Neural progenitor cell (in vitro differentiated cells): ENCODE measurements at regions not wholly inside any gene's neighbourhood (a gene's known extent, or its start where the extent isn't known, plus 50 kb on each side); places are given as distances from the start of the nearest gene placed in this dataset.
A peak's percentile ranks its signal among the peaks of the same experiment; 100 is the strongest.

Experiments used
- DNase-seq: peaks from one replicate; pipeline ENCODE4 v3.0.0-alpha.2; 2016; ENCODE audit warnings: low spot score
- H2AFZ ChIP-seq: fragments of 200-600 bp; sonication (generic); replicated peaks from 2 replicates; pipeline ENCODE4 v1.6.1; 2016; ENCODE audit warnings: antibody characterized with exemption
- H3F3A ChIP-seq: fragments of 200-600 bp; sonication (generic); 2 replicates; pipeline ENCODE4 v1.6.1; 2016; ENCODE audit warnings: antibody characterized with exemption, low read depth
- H3K27ac ChIP-seq: fragments of 200-600 bp; sonication (generic); 2 replicates; pipeline ENCODE4 v1.5.1; 2016; ENCODE audit warnings: mild to moderate bottlenecking
- H3K27me3 ChIP-seq: fragments of 200-600 bp; sonication (generic); 2 replicates; pipeline ENCODE4 v1.6.1; 2016; ENCODE audit warnings: mild to moderate bottlenecking, moderate library complexity
- H3K36me3 ChIP-seq: fragments of 200-600 bp; sonication (generic); 2 replicates; pipeline ENCODE4 v1.5.1; 2016
- H3K4me1 ChIP-seq: fragments of 200-600 bp; sonication (generic); 2 replicates; pipeline ENCODE4 v1.6.1; 2016; ENCODE audit warnings: mixed run types
- H3K4me2 ChIP-seq: fragments of 200-600 bp; sonication (generic); 2 replicates; pipeline ENCODE4 v1.6.1; 2016
- H3K4me3 ChIP-seq: fragments of 200-600 bp; sonication (generic); 2 replicates; pipeline ENCODE4 v1.5.1; 2016
- H3K79me2 ChIP-seq: fragments of 200-600 bp; sonication (generic); 2 replicates; pipeline ENCODE4 v1.6.1; 2016; ENCODE audit warnings: low read depth
- H3K9ac ChIP-seq: fragments of 200-600 bp; sonication (generic); 2 replicates; pipeline ENCODE4 v1.6.1; 2016
- H3K9me3 ChIP-seq: fragments of 200-600 bp; sonication (generic); 2 replicates; pipeline ENCODE4 v1.5.1; 2016; ENCODE audit warnings: low read depth
- H4K20me1 ChIP-seq: fragments of 200-600 bp; sonication (generic); 2 replicates; pipeline ENCODE4 v1.6.1; 2016; ENCODE audit warnings: low read depth
- H3K27ac Mint-ChIP-seq: 3 replicates; pipeline ENCODE4 v1.8.0; 2021; ENCODE audit warnings: mixed read lengths
- H3K27me3 Mint-ChIP-seq: 2 replicates; pipeline ENCODE4 v1.8.0; 2022; ENCODE audit warnings: low read depth, mild to moderate bottlenecking, inconsistent platforms, moderate library complexity, mixed read lengths; ENCODE audit not compliant: insufficient read depth
- H3K36me3 Mint-ChIP-seq: 3 replicates; pipeline ENCODE4 v1.8.0; 2021; ENCODE audit warnings: mixed read lengths
- H3K4me1 Mint-ChIP-seq: 3 replicates; pipeline ENCODE4 v1.8.0; 2021; ENCODE audit warnings: mixed read lengths
- H3K4me3 Mint-ChIP-seq: 3 replicates; pipeline ENCODE4 v1.8.0; 2021; ENCODE audit warnings: mild to moderate bottlenecking, moderate library complexity, mixed read lengths
- H3K9me3 Mint-ChIP-seq: 3 replicates; pipeline ENCODE4 v1.8.0; 2020; ENCODE audit warnings: mixed read lengths
- EZH2 ChIP-seq: fragments of 200-600 bp; sonication (generic); IDR thresholded peaks from 2 replicates; pipeline ENCODE4 v1.6.1; 2017; ENCODE audit warnings: antibody characterized with exemption, mild to moderate bottlenecking, moderate library complexity
- EZH2phosphoT487 ChIP-seq: fragments of 200-600 bp; sonication (generic); IDR thresholded peaks from 2 replicates; pipeline ENCODE4 v1.6.1; 2017; ENCODE audit warnings: antibody characterized with exemption
- TF ChIP-seq, protein P1 (sequence below): fragments of 200-600 bp; sonication (generic); IDR thresholded peaks from 2 replicates; pipeline ENCODE4 v1.5.1; 2017; ENCODE audit warnings: antibody characterized with exemption, mild to moderate bottlenecking

DNA sequence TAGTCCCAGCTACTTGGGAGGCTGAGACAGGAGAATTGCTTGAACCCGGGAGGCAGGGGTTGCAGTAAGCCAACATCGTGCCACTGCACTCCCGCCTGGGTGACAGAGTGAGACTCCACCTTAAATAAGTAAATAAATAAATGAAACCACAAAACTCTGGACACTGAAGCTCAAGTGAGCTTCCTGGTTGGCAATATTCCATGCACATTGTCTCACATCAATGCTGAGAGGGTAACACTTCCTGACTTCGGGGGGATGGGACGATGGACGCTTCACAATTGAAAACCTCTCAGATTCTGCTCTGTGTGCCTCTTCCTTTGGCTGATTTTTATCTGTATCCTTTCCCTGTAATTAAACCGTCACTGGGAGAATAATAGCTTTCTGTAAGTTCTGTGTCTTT, 70.0 kb upstream of the ZNF644 start:
- H3K9ac ChIP-seq: no peak overlapping the region
- no peak overlapping the region for H3K4me3 Mint-ChIP-seq
- no peaks in the 10 kb centered on the region for H3K27me3 ChIP-seq
- no peak overlapping the region for H3K4me3 ChIP-seq
- H3K36me3 Mint-ChIP-seq: no peaks in the 10 kb centered on the region
- H3K27ac ChIP-seq: no peak overlapping the region
- H3K4me2 ChIP-seq: peak overlapping the region; percentile 43
- no peaks in the 10 kb centered on the region for H3K79me2 ChIP-seq
- H2AFZ ChIP-seq: no peak overlapping the region
- H3K27me3 Mint-ChIP-seq: peaks cover 3% of the 10 kb centered on the region
- TF ChIP-seq EZH2 (no peak), EZH2phosphoT487 (no peak)
- TF ChIP-seq, protein P1, sequence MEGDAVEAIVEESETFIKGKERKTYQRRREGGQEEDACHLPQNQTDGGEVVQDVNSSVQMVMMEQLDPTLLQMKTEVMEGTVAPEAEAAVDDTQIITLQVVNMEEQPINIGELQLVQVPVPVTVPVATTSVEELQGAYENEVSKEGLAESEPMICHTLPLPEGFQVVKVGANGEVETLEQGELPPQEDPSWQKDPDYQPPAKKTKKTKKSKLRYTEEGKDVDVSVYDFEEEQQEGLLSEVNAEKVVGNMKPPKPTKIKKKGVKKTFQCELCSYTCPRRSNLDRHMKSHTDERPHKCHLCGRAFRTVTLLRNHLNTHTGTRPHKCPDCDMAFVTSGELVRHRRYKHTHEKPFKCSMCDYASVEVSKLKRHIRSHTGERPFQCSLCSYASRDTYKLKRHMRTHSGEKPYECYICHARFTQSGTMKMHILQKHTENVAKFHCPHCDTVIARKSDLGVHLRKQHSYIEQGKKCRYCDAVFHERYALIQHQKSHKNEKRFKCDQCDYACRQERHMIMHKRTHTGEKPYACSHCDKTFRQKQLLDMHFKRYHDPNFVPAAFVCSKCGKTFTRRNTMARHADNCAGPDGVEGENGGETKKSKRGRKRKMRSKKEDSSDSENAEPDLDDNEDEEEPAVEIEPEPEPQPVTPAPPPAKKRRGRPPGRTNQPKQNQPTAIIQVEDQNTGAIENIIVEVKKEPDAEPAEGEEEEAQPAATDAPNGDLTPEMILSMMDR: no peak
- H3K36me3 ChIP-seq: no peaks in the 10 kb centered on the region
- peaks cover 11% of the 10 kb centered on the region for H3K4me1 ChIP-seq
- H3K9me3 Mint-ChIP-seq: peaks cover 27% of the 10 kb centered on the region
- no peaks in the 10 kb centered on the region for H3F3A ChIP-seq
- peaks cover 16% of the 10 kb centered on the region for H3K4me1 Mint-ChIP-seq
- no peak for DNase-seq
- peak overlapping the region; percentile 86 for H3K27ac Mint-ChIP-seq
- no peaks in the 10 kb centered on the region for H4K20me1 ChIP-seq
- H3K9me3 ChIP-seq: peaks cover 7% of the 10 kb centered on the region

DNA sequence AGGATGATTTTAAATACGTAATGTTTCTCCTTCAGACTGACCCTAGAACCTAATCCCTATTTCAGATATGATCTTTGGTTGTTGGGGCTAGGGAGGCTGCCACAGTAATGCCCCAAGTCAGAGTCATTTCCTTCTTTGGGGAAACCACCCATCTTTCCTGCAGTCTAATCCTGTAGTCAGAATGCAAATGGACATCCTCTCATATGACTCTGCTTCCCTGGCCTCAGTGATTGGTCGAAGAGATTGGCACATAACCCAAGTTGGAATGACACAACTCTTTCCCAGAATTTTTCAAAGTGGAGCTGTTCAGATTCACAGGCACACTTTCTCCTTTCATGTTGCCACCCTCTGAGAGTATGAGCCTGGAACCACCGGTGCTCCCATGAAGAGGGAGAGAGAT, 58.8 kb upstream of the ZNF644 start:
- Mint-ChIP-seq H3K27ac (no peak overlapping the region), H3K36me3 (no peaks in the 10 kb centered on the region)
- no peaks in the 10 kb centered on the region for H3K36me3 ChIP-seq

DNA sequence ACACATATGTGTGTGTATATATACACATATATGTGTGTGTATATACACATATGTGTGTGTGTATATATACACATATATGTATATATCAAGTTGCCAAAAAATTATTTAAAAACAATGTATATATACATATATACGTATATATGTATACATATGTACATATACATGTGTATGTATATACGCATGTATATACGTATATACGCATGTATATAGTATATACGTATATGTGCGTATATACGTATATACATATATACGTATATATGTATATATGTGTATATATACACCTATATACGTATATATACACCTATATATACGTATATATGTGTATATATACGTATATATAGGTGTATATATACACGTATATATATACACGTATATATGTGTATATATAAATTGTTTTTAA, 57.0 kb upstream of the ZNF644 start:
- Mint-ChIP-seq H3K27ac (no peak overlapping the region), H3K27me3 (peaks cover 2% of the 10 kb centered on the region), H3K4me1 (peaks cover 6% of the 10 kb centered on the region), H3K36me3 (no peaks in the 10 kb centered on the region), H3K9me3 (peaks cover 4% of the 10 kb centered on the region), H3K4me3 (no peak overlapping the region)
- Histone ChIP-seq H3K4me1 (peaks cover 4% of the 10 kb centered on the region), H3K27me3 (no peaks in the 10 kb centered on the region), H2AFZ (no peak overlapping the region), H3K4me2 (no peak overlapping the region), H3K79me2 (no peaks in the 10 kb centered on the region), H3K9ac (no peak overlapping the region), H3F3A (no peaks in the 10 kb centered on the region), H3K9me3 (no peaks in the 10 kb centered on the region), H4K20me1 (no peaks in the 10 kb centered on the region), H3K27ac (no peak overlapping the region), H3K4me3 (no peak overlapping the region), H3K36me3 (no peaks in the 10 kb centered on the region)
- TF ChIP-seq EZH2: no peak
- TF ChIP-seq EZH2phosphoT487: no peak
- TF ChIP-seq, protein P1: no peak
- no peak for DNase-seq

More for the DNA sequence above, 58.8 kb upstream of the ZNF644 start:
- Histone ChIP-seq H3K4me2 (no peak overlapping the region), H3K27me3 (no peaks in the 10 kb centered on the region), H3K9me3 (no peaks in the 10 kb centered on the region), H3K4me1 (peaks cover 4% of the 10 kb centered on the region), H3K4me3 (no peak overlapping the region), H2AFZ (no peak overlapping the region), H4K20me1 (no peaks in the 10 kb centered on the region), H3K79me2 (no peaks in the 10 kb centered on the region), H3K27ac (no peak overlapping the region), H3F3A (no peaks in the 10 kb centered on the region), H3K9ac (no peak overlapping the region)
- TF ChIP-seq, protein P1: no peak
- TF ChIP-seq EZH2 (no peak), EZH2phosphoT487 (no peak)
- Mint-ChIP-seq H3K4me3 (no peak overlapping the region), H3K27me3 (no peaks in the 10 kb centered on the region), H3K4me1 (peaks cover 6% of the 10 kb centered on the region), H3K9me3 (peaks cover 14% of the 10 kb centered on the region)
- DNase-seq: no peak
